Adrenal gland (tissue), 9 donors: ENCODE measurements at regions not wholly inside any gene's neighbourhood (a gene's known extent, or its start where the extent isn't known, plus 50 kb on each side); places are given as distances from the start of the nearest gene placed in this dataset.

ENCODE experiments used
- DNase-seq, 7 donors: peaks; one replicate each; pipeline ENCODE4 v3.0.0-alpha.2; 2019 to 2020
- H3K27ac ChIP-seq, 5 donors: fragments of 200-600 bp; sonication (generic) in 4 of 5; 1 replicate in 3 of 5; 2 replicates in 2 of 5; pipeline versions ENCODE4 v1.5.1 to v1.8.0; 2016 to 2020; ENCODE audit warnings: mild to moderate bottlenecking in 1 of 5
- H3K27me3 ChIP-seq: fragments of 200-600 bp; 2 replicates; pipeline ENCODE4 v1.8.0; 2021
- H3K36me3 ChIP-seq, 2 donors: fragments of 200-600 bp; replicated peaks in 1 of 2; 1 replicate in 1 of 2; 2 replicates in 1 of 2; pipeline versions ENCODE4 v1.5.1 to v1.8.0; 2018 to 2022
- H3K4me1 ChIP-seq, 2 donors: fragments of 200-600 bp; replicated peaks in 1 of 2; 1 replicate in 1 of 2; 2 replicates in 1 of 2; pipeline versions ENCODE4 v1.5.1 to v1.8.0; 2018 to 2021
- H3K4me3 ChIP-seq, 4 donors: fragments of 200-600 bp; sonication (generic) in 3 of 4; one replicate each; pipeline ENCODE4 v1.5.1; 2016 to 2018
- H3K9me3 ChIP-seq, 3 donors: fragments of 200-600 bp; sonication (generic) in 1 of 3; replicated peaks in 1 of 3; 1 replicate in 2 of 3; 2 replicates in 1 of 3; pipeline versions ENCODE4 v1.5.1 to v1.8.0; 2016 to 2021
- POLR2A ChIP-seq, 2 donors: fragments of 450-650 bp; IDR thresholded peaks; one replicate each; pipeline ENCODE4 v1.6.1; 2017; ENCODE audit warnings: antibody characterized with exemption in 2 of 2, mild to moderate bottlenecking in 2 of 2, moderate library complexity in 1 of 2
- WGBS, 4 donors: extraction: QIAGEN DNeasy Blood & Tissue Kit in 2 of 4; methylation state at CpG; one replicate each; pipeline versions ENCODE4 v1.1.5 to v1.1.7; 2013 to 2017; 5-methylcytosine and 5-hydroxymethylcytosine counted together
- intact Hi-C, 2 donors: fragments of 100-400 bp; cut with DNase I; formaldehyde crosslinking; loops; one replicate each; pipeline versions ENCODE4 v1.14.1 to v1.15.0; 2022 to 2023
- TF ChIP-seq, protein P1 (sequence below), 6 experiments: fragments of 450-650 bp in 4 of 6; fragments of 200-600 bp in 2 of 6; sonication (generic) in 1 of 6; IDR thresholded peaks; 1 replicate in 5 of 6; 2 replicates in 1 of 6; pipeline versions ENCODE4 v1.5.1 to v1.8.0; 2016 to 2021; ENCODE audit warnings: antibody characterized with exemption in 6 of 6, mild to moderate bottlenecking in 2 of 6, moderate library complexity in 1 of 6
- donor health status: healthy with polysubstance abuse.
- donor health status: Bipolar disorder and iron deficiency.
- donor health status: DM: yes; HTN: yes; CAD: no.
- donor health status: DM: no; HTN: no; CAD: no.
- donor health status: DM: no; HTN: no; CAD: no.

- H3K4me3 ChIP-seq: no peak overlapping the region
- H3K27ac ChIP-seq: no peak overlapping the region
- WGBS, 4 donors: 79 to 88% (median 82%) methylated on average over 5 of the region's 5 CpGs
- intact Hi-C loops: no loop called here
- no peaks in the 10 kb centered on the region for H3K4me1 ChIP-seq
- no peaks in the 10 kb centered on the region for H3K9me3 ChIP-seq
- H3K36me3 ChIP-seq: no peaks in the 10 kb centered on the region
- H3K27me3 ChIP-seq: no peaks in the 10 kb centered on the region
- DNase-seq: no peak
- TF ChIP-seq, protein P1, sequence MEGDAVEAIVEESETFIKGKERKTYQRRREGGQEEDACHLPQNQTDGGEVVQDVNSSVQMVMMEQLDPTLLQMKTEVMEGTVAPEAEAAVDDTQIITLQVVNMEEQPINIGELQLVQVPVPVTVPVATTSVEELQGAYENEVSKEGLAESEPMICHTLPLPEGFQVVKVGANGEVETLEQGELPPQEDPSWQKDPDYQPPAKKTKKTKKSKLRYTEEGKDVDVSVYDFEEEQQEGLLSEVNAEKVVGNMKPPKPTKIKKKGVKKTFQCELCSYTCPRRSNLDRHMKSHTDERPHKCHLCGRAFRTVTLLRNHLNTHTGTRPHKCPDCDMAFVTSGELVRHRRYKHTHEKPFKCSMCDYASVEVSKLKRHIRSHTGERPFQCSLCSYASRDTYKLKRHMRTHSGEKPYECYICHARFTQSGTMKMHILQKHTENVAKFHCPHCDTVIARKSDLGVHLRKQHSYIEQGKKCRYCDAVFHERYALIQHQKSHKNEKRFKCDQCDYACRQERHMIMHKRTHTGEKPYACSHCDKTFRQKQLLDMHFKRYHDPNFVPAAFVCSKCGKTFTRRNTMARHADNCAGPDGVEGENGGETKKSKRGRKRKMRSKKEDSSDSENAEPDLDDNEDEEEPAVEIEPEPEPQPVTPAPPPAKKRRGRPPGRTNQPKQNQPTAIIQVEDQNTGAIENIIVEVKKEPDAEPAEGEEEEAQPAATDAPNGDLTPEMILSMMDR (IDR thresholded peaks at IDR 0.05): no peak
- TF ChIP-seq POLR2A (IDR thresholded peaks at IDR 0.05): no peak
These were observed 211.3 kb upstream of the DPP6 start for GRCh38 chr7:153840861-153841260.

- H3K27me3 ChIP-seq: no peaks in the 10 kb centered on the region
- intact Hi-C loops: no loop called here
- H3K36me3 ChIP-seq: no peaks in the 10 kb centered on the region
- no peak overlapping the region for H3K27ac ChIP-seq
- no peak overlapping the region for H3K4me3 ChIP-seq
- no peaks in the 10 kb centered on the region for H3K9me3 ChIP-seq
- no peak for TF ChIP-seq POLR2A (IDR thresholded peaks at IDR 0.05)
- TF ChIP-seq, protein P1 (IDR thresholded peaks at IDR 0.05): no peak
- DNase-seq: no peak
- H3K4me1 ChIP-seq: no peaks in the 10 kb centered on the region
- WGBS, 4 donors: 81 to 83% (median 82%) methylated on average over 11 of the region's 11 CpGs
These were observed 204.4 kb upstream of the DPP6 start for GRCh38 chr7:153847828-153848227.

DNA sequence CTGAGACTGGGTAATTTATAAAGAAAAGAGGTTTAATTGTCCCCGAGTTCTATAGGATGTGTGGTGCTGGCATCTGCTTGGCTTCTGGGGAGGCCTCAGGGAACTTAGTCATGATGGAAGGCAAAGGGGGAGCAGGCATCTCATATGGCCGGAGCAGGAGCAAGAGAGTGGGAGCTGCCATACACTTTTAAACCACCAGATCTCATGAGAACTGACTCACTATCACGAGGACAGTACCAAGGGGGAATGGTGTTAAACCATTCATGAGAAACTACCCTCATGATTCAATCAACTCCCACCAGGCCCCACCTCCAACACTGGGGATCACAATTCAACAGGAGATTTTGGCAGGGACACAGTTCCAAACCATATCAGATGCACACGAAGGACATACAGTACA, 199.9 kb upstream of the DPP6 start:
- no peaks in the 10 kb centered on the region for H3K27me3 ChIP-seq
- H3K36me3 ChIP-seq: no peaks in the 10 kb centered on the region
- no peaks in the 10 kb centered on the region for H3K4me1 ChIP-seq
- H3K27ac ChIP-seq: no peak overlapping the region
- intact Hi-C loops: no loop called here
- DNase-seq: no peak
- H3K4me3 ChIP-seq: no peak overlapping the region
- 64 to 75% (median 72%) methylated on average over 4 of the region's 4 CpGs for WGBS, 4 donors
- no peaks in the 10 kb centered on the region for H3K9me3 ChIP-seq
- TF ChIP-seq, protein P1 (IDR thresholded peaks at IDR 0.05): no peak
- TF ChIP-seq POLR2A (IDR thresholded peaks at IDR 0.05): no peak

DNA sequence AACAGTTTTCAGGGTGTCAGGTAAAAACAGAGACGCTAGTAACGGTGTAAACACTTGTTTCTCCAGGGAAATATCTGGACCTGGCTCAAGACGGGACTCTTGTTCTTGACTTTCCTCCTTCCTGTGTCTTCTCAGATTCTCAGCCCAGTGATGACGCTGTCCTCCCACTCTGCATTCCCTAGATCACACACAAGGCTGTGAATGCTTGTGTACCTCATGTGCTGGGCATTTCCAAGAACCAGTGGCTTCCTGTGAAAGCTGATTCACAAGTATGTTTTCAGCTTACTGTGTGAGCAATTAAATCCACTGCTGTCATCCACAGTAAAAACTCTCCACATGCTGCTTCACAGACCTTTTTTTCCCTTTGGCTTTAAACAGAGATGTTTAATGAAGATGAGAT, 193.8 kb upstream of the DPP6 start:
- Histone ChIP-seq H3K27ac (no peak overlapping the region), H3K27me3 (no peaks in the 10 kb centered on the region), H3K4me3 (no peak overlapping the region), H3K4me1 (no peaks in the 10 kb centered on the region), H3K9me3 (no peaks in the 10 kb centered on the region), H3K36me3 (no peaks in the 10 kb centered on the region)
- DNase-seq: no peak
- intact Hi-C loops: no loop called here
- no peak for TF ChIP-seq POLR2A (IDR thresholded peaks at IDR 0.05)
- 51 to 60% (median 53%) methylated on average over 4 of the region's 4 CpGs for WGBS, 4 donors

- WGBS, 4 donors: 87 to 95% (median 90%) methylated on average over 6 of the region's 6 CpGs
- H3K4me1 ChIP-seq: no peaks in the 10 kb centered on the region
- no peaks in the 10 kb centered on the region for H3K9me3 ChIP-seq
- H3K27ac ChIP-seq: no peak overlapping the region
- no peak for DNase-seq
- no peak overlapping the region for H3K4me3 ChIP-seq
- intact Hi-C loops: no loop called here
- TF ChIP-seq POLR2A (IDR thresholded peaks at IDR 0.05): no peak
- TF ChIP-seq, protein P1 (IDR thresholded peaks at IDR 0.05): no peak
- H3K27me3 ChIP-seq: no peaks in the 10 kb centered on the region
- H3K36me3 ChIP-seq: no peaks in the 10 kb centered on the region
These were observed 193.0 kb upstream of the DPP6 start for GRCh38 chr7:153859239-153859638.
